Medulla oblongata (tissue), 1 donor: ENCODE measurements at regions not wholly inside any gene's neighbourhood (a gene's known extent, or its start where the extent isn't known, plus 50 kb on each side); places are given as distances from the start of the nearest gene placed in this dataset.
A peak's percentile ranks its signal among the peaks of the same experiment; 100 is the strongest.
"Not testable (repeated sequence)": the region's sequence is repeated elsewhere in the genome, so short reads cannot be mapped to it uniquely, and the experiment has no call there.

Experiments
- DNase-seq: peaks from one replicate; pipeline ENCODE4 v3.0.0-alpha.2; 2015; ENCODE audit errors: extremely low spot score

DNA sequence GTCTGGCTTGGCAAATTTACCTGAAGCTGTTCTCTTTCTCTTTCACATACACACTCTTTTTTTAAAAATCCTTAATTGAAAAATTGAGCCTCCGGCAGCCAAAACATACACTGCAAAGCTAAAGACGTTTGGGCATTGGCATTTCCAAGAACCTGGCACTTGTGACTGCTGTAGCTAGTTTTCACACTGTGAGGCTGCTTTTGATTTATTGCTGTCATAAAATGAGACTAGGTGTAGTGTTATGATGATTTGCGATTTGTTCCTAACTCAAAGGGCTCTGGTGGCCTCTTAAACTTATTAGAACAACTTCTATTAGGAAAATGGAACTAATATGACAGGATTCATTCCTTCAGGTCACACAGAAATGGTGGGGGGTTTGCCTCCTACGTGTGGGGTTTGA lies 377.1 kb upstream of the FAR2 start:
- DNase-seq = no peak

DNA sequence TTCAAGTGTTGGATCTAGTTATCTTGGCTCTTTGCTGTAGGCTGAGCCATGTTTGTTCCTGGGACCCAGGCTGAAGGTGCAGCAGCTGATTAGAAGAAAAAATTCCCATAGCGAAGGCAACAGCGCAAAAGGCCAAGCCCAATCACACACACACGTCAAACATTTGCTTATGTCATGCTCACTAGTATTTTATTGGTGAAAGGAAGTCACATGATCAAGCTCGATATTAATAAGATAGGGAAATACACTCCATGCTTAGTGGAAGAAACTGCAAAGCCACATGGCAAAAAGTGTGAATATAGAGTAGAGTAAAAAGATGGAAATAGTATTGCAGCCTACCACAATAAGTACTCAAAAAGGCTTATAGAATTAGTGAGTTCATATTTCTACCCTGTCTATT lies 373.5 kb upstream of the FAR2 start:
- DNase-seq = no peak

GRCh38 chr12:28776220-28776619 lies 372.9 kb upstream of the FAR2 start:
- no peak for DNase-seq

DNA sequence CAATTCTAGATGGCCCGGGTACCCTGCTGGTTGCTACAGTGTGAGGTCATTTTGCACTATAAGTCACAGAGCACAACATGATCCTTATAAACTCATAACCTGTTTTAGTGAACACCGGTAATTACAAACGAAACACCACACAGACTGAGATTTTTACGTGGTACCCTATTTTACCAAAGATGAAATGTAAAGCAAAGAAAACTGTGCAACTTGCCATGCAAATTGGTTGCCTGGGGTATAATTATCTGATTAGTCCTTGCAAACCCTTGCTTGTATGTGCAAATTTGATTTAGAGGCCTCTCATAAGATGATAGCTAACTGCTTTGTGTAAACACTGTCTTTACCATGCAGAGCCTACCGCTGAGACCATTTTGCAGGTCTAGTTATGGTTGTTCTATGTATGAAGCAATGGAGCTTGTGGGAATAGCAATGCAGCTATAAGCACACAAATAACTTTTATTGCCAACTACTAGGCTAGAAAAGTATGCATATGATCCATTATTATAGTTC lies 372.1 kb upstream of the FAR2 start:
- no peak for DNase-seq

DNA sequence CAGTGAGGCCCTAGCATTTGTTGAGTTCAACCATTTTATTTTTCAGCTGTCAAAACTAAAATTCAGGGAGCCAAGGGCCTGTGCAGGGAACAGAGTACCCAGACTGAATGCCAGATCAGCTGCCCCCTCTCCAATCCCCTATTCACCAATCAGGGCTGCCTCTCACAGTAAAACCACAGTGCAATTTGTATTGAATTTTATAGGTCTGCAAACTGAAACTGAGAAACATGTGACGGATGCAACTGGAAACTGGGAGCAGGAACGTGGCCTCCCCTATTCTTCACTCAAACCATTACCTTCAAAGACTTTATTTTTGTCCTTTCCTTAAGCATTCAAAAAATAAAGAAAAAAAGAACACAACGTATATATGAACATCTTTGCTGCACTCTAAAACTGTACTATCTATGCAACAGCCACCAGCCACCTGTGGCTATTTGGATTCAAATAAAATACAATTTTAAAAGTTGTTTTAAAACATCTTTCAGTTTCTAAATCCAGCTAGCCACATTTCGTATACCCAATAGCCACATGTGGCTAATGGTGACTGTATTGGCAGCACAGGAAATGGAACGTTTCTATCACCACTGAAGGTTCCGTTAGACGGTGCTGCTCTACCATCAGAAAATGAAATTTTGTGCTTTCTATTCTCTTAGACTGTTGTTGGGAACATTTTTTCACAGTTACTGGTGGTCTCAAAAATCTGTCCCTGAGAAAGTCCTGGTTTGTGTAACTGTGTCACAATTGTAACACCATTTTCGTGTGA lies 371.3 kb upstream of the FAR2 start:
- DNase-seq = no peak

- DNase-seq = no peak
Measured at GRCh38 chr12:28780096-28780495, 369.0 kb upstream of the FAR2 start.

DNA sequence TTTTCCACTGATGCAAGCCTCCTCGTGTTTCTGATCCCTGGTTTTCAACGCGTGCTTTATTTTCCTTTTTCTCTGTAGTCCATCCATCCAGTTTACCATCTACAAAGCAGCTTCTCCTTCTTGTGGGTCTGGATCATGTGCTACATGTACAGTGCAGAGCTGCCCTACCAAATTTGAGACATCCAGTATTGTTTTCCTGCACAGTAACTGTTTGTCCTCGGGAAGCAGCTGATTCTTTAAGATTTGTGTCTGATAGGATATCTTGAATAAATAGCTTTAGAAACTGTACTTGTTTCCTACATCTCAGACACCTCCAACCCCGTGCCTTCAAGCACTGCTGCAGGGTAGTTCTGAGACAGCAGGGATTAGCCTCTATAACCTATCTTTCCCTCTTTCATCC lies 368.1 kb upstream of the FAR2 start:
- DNase-seq = no peak

DNA sequence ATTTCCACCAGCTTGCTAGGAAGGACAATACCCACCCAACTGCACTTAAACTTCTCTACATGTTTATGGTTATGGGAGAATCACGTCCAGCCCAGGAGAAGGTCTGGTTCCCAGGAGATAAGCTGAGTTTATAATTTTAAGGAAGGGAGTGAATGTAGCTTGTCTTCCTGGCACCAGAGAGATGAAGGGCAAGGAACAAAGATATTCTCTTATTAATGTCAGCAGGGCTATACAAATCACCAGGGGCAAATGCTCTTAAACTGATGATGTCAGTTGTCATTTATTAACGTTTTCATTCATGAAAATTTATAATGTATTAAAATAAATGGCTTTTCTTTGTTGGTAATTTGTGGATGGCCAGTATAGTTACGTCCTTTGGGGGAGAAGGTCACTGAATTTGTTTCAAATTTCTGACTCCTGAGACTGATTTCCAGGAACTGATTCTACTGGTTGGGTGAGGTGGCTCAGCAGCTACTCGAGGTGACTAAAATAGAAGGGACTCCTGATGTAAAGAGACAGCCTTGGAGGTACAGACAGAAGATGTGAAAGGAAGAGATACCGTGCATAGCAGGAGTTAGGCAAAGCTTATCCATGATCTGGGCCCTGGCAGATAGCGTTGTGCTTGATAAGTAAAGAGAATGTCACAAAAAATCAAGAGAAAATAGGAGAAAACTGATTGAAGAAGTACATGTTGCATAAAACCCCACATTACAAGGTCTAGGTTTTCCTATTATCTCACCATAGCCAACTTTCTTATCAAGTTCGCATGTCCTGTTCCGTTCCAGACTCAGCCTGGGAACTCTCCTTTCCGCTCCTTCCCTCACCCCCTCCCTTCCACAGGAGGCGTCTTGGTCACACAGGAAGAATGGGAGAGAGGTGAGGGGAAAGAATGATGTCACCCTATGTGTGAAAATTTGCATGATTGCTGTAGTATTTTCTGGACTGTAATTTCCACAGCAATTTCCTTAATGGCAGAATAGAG lies 367.1 kb upstream of the FAR2 start:
- DNase-seq = no peak

DNA sequence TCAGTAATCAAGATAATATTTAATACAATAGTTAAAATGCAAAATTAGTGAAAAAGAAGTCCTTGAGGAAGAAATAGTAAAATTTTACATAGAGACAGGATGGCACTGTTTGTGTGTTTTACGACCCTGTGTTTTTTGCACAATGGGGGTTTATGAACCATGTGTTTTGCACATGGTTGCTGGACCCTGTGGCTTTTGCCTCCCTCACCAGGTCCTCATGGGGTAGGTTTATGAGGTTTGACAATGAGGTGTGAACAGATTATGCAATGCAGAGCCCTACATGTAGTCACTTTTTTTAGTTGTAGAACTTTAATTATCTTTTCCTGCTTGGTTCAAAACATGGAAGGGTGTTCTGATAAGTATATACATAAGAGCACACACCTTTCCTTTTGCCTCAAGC lies 366.3 kb upstream of the FAR2 start:
- DNase-seq = no peak

DNA sequence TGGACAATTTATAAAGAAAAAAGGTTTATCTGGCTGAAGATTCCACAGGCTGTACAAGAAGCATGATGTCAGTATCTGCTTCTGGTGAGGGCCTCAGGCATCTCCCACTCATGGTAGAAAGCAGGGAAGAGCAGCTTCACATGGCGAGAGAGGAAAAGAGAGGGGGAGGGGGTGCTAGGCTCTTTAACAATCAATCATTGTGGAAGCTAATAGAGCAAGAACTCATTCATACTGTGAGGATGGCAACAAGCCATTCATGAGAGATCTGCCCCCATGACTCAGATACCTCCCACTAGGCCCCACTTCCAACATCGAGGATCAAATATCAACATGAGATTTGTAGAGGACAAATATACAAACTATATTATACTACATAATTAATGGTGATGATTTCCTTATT lies 361.9 kb upstream of the FAR2 start:
- DNase-seq = peak; percentile 38

DNA sequence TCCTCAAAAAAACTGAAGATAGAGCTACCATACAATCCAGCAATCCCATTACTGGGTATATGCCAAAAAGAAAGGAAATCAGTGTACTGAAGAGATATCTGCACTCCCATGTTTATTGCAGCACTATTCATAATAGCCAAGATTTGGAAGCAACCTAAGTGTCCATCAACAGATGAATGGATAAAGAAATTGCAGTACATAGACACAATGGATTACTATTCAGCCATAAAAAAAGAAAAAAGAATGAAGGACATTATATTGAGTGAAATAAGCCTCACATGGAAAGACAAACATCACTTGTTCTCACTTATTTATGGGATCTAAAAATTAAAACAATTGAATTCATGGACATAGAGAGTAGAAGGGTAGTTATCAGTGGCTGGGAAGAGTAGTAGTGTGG lies 360.8 kb upstream of the FAR2 start:
- not testable (repeated sequence) for DNase-seq

- peak; percentile 48 for DNase-seq
Measured at GRCh38 chr12:28793581-28794151, 355.4 kb upstream of the FAR2 start.

DNA sequence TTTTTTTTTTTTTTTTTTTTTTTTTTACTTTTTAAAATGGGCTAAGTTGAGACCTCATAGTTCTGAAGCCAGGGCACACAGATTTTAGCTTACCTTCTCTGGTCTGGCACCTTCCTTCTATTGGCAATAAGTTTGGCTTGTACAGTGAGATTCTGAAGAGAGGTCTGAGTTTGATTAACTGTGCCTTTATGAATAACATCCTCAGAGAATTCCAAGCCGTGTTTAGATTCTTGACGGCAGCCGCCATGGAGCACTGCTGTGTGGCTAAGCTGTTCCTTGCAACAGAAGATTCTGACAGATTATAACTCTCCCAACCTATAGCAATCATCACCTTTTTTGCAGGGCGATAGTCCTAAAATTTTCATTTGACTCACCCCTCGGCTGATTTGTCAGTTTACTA lies 354.9 kb upstream of the FAR2 start:
- no peak for DNase-seq

- DNase-seq = no peak
Measured at GRCh38 chr12:28794786-28795185, 354.3 kb upstream of the FAR2 start.

- no peak for DNase-seq
Measured at GRCh38 chr12:28795311-28795710, 353.8 kb upstream of the FAR2 start.

GRCh38 chr12:28799348-28799747 lies 349.7 kb upstream of the FAR2 start:
- no peak for DNase-seq

- DNase-seq = no peak
Measured at GRCh38 chr12:28800129-28800528, 348.9 kb upstream of the FAR2 start.

DNA sequence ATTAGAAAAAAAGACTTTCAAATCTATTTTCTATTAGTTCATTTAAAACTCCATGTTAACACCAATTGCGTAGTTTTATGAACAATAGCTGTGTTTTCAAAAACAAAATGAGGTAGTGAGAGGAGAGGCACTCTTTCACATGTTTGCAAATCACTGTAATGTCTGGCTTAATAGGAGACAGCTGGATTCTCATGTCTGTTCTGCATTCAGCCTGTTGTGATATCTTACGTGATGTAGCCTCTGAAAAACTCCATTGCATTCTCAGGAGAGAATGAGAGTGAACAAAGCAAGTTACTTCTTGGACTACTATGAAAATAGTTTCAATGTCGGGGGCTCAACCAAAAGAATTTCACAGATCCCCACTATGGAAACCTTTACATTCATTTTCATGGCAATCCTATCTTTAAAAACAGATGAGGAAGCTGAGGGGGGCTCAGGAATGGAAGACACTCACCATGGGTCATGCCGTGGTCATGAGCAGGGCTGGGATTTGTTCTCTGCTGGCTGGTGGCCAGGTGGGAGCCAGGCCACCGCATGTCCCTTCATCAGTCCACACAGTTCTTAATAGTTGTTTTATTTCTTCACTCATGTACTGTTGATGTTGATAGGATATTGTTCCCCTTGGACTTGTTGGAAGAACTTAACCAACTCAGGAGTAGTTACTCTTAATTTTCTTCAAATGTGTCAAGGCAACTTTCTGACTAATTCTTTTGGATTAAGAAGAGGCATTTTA lies 346.2 kb upstream of the FAR2 start:
- DNase-seq = no peak

DNA sequence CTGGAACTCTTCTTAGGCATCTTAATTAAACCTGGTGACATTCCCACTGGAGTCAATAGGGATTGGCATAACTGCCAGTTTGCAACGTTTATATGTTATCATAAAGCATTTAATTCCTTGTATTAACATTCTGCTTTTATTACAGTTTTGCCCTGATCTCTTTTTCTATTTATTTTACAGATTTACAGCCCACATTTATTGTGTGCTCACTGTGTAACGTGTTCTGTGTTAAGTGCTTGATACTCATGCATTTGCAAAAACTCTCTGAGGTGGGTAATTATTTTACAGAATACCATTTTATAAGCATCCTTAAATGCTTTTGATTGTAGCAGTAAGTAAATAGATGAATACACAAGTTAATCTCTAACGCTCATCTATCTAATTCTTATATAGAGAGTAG lies 341.5 kb upstream of the FAR2 start:
- no peak for DNase-seq

DNA sequence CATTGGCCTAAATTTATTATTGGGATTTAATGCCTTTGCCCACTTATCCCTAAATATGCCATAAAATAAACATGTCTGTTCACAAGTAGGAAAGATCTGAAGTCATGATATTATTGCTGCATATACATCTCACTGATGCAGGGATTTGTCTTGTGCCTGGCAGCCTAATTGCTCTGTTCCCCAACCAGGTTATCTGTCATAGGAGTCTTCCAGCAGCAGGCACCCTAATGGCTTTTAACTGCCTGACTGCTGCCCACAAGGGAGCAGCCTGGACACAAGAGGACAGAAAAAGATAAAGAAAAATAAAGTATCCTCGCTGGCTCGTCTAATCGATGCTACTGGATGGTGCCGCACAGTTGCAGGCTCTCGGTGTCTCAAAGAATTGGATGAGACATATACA lies 337.6 kb upstream of the FAR2 start:
- no peak for DNase-seq

DNA sequence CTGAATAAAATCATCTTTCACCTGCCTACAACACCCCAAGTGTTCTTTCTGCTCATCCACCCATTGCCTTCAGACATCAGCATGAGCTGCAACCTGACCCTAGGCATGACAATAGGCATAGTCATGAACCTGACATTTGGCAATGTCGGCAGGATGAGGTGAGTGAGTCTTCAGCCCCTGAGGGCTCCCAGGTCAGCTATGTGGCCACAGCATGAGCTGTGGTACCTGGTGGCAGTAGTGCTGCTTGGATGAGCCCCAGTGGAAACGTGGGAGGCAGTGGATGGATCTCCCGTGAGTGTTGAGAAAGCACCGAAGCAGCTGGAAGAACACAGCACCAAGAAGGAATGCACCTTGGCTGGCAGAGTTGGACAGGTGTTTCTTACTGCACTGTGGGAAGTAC lies 334.8 kb upstream of the FAR2 start:
- no peak for DNase-seq

- no peak for DNase-seq
Measured at GRCh38 chr12:28817524-28817923, 331.6 kb upstream of the FAR2 start.
